D721Med (cell line): ENCODE measurements at regions not wholly inside any gene's neighbourhood (a gene's known extent, or its start where the extent isn't known, plus 50 kb on each side); places are given as distances from the start of the nearest gene placed in this dataset.
"Not testable (repeated sequence)": the region's sequence is repeated elsewhere in the genome, so short reads cannot be mapped to it uniquely, and the experiment has no call there.

Source experiments
- DNase-seq: peaks from one replicate; pipeline ENCODE4 v3.0.0; 2011; ENCODE audit warnings: low spot score; ENCODE audit not compliant: insufficient read length
- FAIRE-seq: peaks from 2 replicates; lab custom pipeline; 2011; peaks lifted over from hg19 to GRCh38; lab: Jason Lieb, UNC

DNA sequence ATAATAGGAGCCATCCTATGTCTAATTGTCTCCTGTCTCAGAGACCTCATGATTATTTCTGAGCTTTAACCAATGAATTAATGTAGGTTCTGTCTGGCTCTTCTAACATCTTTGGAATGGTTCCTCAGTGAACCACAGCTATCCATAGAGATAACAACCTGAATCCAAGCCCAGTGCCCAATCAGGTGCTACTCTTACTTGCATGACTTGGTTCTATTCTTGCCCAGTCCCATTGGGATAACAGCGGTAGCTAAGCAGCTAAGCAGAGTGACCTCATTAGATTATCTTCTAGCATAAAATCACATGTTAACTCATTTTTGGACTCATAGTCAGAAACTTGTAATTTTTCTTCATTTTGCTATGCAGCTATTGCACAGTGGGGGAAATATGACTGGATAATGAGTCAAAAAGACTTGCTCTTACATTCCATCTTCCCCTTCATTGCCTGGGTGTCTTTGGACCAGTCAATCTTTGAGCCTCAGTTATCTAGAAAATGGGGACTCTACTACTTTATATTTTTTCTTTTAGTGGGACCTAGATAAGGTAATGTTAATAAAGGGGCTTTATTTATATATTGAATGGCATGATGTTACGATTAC, 309.1 kb upstream of the NOTCH2NLA start:
- FAIRE-seq, DNase-seq: not testable (repeated sequence)

DNA sequence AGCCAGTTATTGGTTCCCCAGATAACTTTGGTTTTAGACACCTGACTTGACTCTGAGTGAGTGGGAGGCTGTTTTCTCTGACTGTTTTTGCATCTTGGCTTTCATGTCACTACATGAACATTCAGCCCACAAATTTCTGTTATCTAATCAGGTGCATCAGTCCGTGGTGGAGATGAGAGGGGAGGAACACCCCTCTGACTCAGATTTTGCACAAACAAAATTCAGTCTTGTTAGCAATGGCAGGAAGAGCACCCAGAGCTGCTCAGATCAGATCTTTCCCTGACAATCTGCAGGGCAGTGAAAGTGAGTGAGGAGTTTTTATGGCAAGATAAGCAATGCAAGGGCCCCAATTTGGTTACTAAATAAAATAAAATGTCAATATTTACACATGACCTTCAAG, 307.2 kb upstream of the NOTCH2NLA start:
- not testable (repeated sequence) for FAIRE-seq, DNase-seq

DNA sequence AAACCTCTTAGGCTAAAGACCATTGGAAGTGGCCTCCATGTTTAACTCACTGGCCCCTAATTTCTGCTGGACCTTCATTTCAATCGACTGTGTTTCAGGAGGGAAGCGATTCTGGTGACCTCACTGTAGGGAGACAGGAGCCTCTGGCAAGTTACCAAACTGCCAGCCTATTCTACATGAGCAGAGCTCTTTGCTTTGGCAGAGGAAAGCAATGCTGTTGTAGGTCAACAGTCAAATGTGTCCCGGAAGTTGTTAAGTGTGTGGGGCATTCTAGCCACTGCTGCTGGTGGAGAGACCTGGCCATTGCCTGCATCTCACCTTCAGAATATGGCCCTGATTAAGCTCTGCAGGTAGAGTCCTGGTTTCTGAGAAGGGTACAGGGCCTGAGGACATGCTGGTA, 306.8 kb upstream of the NOTCH2NLA start:
- FAIRE-seq, DNase-seq: not testable (repeated sequence)

DNA sequence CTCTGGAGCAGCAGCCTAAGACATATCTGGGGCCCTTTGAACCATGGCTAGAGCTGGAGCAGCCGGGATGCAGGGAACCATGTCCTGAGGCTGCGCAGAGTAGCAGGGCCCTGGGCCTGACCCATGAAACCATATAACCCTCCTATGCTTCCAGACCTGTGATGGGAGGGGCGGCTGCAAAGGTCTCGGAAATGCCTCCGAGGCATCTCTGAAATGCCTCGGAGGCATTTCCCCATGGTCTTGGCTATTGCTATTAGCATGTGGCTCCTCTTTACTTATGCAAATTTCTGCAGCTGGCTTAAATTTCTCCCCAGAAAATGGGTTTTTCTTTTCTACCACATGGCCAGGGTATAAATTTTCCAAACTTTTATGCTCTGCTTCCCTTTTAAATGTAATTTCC, 302.1 kb upstream of the NOTCH2NLA start:
- FAIRE-seq, DNase-seq: not testable (repeated sequence)

DNA sequence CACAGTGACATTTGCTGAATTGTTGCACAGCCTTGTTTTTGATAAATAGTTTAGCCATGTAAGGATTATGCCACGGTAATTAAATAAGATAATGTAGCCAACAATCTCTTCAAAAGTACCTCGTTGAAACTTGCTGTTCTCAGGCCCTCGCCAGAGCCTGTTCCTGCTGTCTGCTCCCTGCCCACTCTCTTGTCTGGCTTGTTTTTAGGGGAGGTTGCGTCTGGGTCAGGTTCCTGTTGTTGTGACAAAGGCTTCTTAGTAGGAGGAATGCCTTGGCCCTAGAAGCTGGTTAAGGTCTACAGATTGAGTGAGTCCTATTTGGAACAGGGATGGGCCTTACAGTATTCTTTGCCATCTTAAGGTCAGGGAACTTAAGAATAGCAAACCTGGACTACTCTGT, 294.0 kb upstream of the NOTCH2NLA start:
- not testable (repeated sequence) for DNase-seq, FAIRE-seq

DNA sequence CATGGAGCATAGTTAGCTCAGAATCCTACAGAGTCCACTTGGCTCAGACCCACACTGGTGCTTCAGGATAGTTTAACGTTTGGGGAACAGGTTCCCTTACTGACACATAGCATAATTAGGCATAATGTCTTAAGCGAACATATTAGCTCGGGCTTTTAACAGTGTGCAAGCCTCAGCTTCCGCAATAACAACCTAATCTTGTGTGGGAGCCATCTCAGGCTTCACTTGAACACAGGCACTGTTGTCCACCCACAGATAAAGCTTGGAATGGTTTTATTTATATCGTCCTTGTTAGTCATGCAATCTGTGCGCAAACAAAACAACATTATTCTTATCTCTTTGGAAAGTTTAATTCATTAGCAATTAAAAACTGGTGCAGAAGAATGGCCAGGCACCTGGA, 293.5 kb upstream of the NOTCH2NLA start:
- not testable (repeated sequence) for DNase-seq

DNA sequence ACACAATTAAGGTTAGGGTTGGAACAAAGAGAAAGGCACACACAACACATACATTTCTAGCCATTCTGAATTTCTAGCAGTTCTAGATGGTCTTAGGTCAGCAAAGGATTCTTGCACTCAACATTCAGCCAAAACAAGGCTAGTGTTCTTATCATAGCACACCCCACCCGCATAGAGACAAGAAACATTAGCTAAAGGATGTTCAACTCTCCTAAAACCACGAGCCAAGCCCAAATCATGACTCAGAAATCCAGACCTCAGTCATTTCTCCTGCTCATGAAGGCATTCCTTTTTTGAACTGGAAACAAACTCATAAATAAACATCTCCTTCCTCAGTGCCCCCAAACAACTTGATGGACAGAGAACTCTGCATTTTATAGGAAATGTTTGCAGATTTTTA, 293.0 kb upstream of the NOTCH2NLA start:
- FAIRE-seq, DNase-seq: not testable (repeated sequence)

More for the DNA sequence above, 293.5 kb upstream of the NOTCH2NLA start:
- FAIRE-seq, result not testable (repeated sequence)

DNA sequence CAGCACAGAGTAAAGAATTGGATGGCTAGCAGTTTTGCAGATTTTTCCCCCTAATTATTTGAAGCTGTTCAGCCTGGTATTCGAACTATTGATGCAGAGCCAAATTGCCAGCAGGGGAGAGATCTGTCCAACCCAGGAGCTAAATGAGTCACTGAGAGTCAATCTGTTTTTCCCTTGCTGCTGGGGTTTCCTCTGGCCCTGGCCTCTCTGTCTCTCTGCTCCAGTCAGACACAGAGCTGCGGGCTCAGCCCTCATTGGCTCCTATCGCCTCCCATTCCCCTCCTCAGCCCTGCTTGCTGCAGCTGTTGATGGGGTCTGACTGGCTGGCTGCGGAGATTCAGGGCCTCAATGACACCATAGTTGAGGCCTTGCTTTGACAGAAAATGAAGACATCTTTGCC, 284.9 kb upstream of the NOTCH2NLA start:
- DNase-seq, FAIRE-seq: not testable (repeated sequence)

DNA sequence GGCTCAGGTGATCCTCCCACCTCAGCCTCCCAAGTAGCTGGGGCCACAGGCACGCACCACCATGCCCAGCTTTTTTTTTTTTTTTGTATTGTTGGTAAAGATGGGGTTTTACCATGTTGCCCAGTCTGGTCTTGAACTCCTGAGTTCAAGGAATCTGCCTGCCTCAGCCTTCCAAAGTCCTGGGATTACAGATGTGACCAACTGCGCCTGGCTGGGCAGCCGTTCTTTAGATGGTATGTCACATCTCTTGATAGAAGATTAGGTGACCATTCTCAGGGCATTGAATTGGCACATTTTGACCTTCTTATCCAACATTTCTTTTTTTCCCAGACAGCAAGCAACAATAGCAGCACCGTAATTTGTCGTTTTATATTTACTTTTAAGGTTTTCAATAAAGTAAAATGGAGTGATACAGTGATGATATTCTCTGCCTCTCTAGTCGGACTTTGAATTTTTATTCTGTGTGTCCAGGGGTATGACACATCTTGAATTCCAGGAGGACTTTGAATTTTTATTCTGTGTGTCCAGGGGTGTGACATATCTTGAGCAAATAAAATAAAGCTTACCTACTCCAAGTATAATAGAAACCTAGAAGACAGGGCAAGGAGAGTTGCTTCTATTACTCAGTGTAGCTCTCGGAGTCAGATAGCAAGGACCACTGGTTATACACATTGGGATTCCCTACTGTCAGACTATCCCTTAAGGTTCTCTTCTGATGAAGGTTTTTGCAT, 282.4 kb upstream of the NOTCH2NLA start:
- FAIRE-seq, result not testable (repeated sequence)

DNA sequence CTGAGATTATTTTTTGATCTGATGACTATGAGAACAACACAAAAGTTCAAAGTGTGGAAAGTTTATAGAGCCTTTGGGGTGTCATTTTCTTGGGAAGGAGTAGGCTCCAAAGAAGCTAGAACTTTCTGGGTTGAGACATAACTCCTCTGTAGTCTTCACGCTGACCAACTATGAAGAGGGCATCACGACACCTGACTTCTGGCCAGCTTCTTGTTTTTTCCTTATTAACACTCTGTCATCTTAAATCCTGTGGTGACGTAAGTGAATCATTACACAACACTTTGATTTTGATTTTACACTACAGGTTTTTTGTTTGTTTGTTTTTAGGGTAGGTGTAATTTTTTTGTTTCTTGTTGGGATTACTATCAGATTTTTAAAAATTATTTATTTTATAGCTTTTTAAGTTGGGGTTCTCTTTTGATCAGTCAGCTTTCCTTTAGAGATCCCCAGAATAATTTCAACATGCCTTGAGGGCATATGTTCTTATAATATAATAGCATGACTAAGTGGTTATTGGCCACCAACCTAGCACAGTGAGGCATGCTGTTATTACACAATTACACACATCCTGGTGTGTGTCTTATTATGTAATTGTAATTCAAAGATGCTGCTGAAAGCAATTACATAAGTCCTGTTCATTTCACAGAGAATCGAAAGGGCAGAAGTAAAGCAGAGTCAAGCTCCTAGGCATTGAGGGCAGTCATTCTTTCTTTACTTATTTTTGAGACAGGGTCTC, 281.6 kb upstream of the NOTCH2NLA start:
- DNase-seq, FAIRE-seq: not testable (repeated sequence)

More for the DNA sequence above, 282.4 kb upstream of the NOTCH2NLA start:
- DNase-seq, result not testable (repeated sequence)

DNA sequence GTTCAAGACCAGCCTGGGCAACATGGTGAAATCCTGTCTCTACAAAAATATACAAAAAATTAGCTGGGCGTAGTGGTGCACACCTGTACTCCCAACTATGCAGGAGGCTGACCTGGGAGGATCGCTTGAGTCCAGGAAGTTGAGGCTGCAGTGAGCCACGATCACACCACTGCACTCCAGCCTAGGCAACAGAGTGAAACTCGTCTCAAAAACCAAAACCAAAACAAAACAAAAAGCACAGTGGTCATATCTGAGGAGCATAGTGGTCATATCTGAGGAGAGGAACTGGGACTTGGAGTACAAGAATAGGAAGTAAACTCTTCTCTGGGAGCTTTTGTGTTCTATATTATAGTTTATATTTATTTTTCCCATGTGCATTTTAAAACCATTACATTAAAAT, 275.3 kb upstream of the NOTCH2NLA start:
- DNase-seq, FAIRE-seq: not testable (repeated sequence)

DNA sequence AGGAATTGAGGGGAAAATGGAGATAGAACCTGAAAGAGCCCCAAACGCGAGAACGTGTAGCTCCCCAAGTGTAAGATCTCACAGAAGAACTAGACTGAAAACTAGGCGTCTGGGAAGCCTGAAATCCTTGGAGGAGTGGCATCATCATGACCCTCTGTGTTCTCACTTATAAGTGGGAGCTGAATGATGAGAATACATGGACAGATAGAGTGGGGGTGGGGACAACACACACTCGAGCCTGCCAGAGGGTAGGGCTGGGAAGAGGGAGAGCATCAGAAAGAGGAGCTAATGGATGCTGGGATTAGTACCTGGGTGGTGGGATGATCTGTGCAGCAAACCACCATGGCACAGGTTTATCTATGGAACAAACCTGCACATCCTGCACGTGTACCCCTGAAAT, 258.7 kb upstream of the NOTCH2NLA start:
- not testable (repeated sequence) for DNase-seq, FAIRE-seq

DNA sequence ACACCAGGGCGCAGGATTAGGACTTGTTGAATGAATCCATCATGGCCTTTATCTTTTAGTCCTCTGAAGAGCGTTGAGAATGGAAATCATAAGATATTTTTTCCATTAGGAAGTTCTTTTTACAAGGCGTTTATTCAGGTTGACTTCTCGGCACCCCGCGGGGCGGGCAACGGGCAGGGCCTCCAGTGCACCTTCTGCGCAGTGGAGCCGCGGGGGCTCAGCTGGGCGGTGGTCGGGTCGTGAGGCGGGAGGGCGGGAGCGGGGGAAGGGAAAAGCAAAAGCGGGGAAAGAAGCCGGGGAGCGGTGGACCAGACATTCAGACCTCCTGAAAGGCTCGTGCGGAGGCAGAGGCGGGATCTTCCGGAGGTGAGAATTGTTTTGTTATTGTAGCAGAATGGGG, 258.3 kb upstream of the NOTCH2NLA start:
- not testable (repeated sequence) for FAIRE-seq

DNA sequence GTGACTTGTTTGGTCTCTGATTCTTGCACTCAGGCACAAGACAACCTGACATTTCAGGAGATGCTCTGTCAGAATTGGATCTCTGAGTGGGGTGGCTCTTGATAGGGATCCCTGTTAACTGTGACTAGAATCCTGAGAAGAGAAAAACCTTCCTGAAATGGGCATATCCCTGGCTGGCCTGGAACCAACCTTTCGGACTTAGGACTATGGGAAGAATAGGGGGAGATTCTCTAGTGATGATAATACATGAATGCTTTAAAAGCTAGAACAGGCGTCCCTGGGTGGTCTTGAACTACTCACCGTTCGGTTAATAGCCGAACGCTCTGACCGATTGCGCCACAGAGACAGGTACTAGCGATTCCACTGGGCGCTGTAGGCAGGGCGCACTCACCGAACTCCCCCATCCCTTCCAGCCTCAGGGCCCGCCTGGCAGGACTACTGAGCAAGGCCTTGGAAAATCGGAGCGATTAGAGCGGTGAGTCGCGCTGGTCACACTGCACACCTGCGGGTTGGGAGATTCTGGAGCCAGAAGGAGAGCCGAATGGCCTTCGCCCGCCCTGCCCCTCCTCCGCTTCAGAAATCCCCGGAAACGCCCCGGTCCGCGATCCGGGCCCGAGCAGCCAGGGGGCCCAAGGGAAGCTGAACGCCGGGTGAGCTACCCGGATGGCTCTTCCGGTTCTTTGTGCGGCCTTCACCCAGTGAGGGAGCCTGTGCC, 257.6 kb upstream of the NOTCH2NLA start:
- FAIRE-seq, DNase-seq: not testable (repeated sequence)

More for the DNA sequence above, 258.3 kb upstream of the NOTCH2NLA start:
- not testable (repeated sequence) for DNase-seq

DNA sequence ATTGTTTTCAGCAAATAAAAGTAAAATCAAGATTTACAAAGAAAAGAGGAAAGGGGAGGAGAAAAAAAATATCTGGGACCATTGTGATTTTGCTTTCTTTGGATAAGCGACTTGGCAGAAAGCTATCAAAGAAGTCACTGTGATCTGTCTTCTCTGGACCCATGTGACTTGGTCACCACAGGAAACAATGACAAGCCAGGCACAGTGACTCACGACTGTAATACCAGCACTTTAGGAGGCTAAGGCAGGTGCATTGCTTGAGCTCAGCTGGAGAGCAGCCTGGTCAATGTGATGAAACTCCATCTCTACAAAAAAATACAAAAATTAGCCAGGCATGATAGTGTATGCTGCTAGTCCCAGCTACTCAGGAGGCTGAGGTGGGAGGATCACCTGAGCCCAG, 255.4 kb upstream of the NOTCH2NLA start:
- not testable (repeated sequence) for DNase-seq, FAIRE-seq

DNA sequence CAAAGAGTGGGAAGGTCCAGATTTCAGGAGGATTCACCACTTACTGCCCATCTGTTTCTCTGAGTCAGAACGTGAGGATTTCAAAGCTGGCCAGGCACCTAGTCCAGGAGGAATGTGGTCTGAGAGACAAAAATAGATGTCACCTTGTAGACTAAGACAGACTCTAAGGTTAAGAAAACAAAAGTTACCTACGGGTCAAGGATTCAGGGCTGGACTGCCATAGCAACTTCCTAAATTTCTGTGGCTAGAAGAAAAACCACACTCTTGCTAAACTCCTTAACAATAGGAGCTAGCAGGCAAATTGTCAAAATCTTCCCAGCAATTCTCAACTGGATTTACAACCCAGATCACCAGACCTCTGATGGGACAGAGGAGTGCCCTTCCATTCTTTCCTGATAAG, 250.4 kb upstream of the NOTCH2NLA start:
- FAIRE-seq, DNase-seq: not testable (repeated sequence)
